Peyer's patch (tissue), 4 donors: ENCODE measurements at regions not wholly inside any gene's neighbourhood (a gene's known extent, or its start where the extent isn't known, plus 50 kb on each side); places are given as distances from the start of the nearest gene placed in this dataset.

ENCODE experiments used
- DNase-seq, 3 donors: peaks; one replicate each; pipeline ENCODE4 v3.0.0-alpha.2; 2017 to 2019
- H3K27ac ChIP-seq, 4 donors: fragments of 200-600 bp; sonication (generic); one replicate each; pipeline ENCODE4 v1.5.1; 2016 to 2019
- H3K27me3 ChIP-seq, 2 donors: fragments of 200-600 bp; sonication (generic); one replicate each; pipeline ENCODE4 v1.5.1; 2019
- H3K36me3 ChIP-seq, 3 donors: fragments of 200-600 bp; sonication (generic); one replicate each; pipeline ENCODE4 v1.5.1; 2016 to 2019
- H3K4me1 ChIP-seq, 4 donors: fragments of 200-600 bp; sonication (generic); one replicate each; pipeline ENCODE4 v1.5.1; 2016 to 2019
- H3K4me3 ChIP-seq, 4 donors: fragments of 200-600 bp; sonication (generic); 1 replicate in 3 of 4; 2 replicates in 1 of 4; pipeline ENCODE4 v1.5.1; 2016 to 2019; ENCODE audit warnings: mild to moderate bottlenecking in 1 of 4
- H3K9me3 ChIP-seq, 4 donors: fragments of 200-600 bp; sonication (generic); one replicate each; pipeline ENCODE4 v1.5.1; 2016 to 2019; ENCODE audit warnings: mild to moderate bottlenecking in 1 of 4
- POLR2A ChIP-seq, 2 donors: fragments of 450-650 bp; IDR thresholded peaks; one replicate each; pipeline ENCODE4 v1.5.1; 2017; ENCODE audit warnings: antibody characterized with exemption in 2 of 2, mild to moderate bottlenecking in 2 of 2, moderate library complexity in 2 of 2
- TF ChIP-seq, protein P1 (sequence below), 6 experiments: fragments of 450-650 bp in 4 of 6; fragments of 200-600 bp in 2 of 6; sonication (generic) in 1 of 6; IDR thresholded peaks; one replicate each; pipeline ENCODE4 v1.5.1; 2017 to 2019; ENCODE audit warnings: antibody characterized with exemption in 6 of 6, mild to moderate bottlenecking in 3 of 6, moderate library complexity in 1 of 6

DNA sequence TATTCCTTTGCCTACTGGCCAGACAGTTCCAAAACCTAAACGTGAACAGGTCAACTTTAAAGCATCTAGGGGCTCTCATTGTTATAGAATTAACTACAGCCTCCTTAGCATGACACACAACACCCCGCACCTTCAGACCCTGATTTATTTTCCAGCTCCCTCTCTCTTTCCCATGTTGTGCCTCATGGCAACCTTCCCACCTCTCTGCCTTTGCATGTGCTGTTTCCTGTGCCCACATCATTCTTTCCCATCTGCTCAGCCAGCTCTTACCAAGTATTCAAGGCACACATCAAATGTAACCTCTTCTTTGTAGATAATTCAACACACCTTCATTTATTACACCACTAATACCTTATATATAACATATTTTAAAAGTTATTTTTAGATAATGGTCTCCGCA, 291.0 kb downstream of the COL12A1 start:
- DNase-seq: no peak
- no peak overlapping the region for H3K27ac ChIP-seq
- no peaks in the 10 kb centered on the region for H3K27me3 ChIP-seq
- H3K4me3 ChIP-seq: no peak overlapping the region
- no peak for TF ChIP-seq POLR2A (IDR thresholded peaks at IDR 0.05)
- TF ChIP-seq, protein P1, sequence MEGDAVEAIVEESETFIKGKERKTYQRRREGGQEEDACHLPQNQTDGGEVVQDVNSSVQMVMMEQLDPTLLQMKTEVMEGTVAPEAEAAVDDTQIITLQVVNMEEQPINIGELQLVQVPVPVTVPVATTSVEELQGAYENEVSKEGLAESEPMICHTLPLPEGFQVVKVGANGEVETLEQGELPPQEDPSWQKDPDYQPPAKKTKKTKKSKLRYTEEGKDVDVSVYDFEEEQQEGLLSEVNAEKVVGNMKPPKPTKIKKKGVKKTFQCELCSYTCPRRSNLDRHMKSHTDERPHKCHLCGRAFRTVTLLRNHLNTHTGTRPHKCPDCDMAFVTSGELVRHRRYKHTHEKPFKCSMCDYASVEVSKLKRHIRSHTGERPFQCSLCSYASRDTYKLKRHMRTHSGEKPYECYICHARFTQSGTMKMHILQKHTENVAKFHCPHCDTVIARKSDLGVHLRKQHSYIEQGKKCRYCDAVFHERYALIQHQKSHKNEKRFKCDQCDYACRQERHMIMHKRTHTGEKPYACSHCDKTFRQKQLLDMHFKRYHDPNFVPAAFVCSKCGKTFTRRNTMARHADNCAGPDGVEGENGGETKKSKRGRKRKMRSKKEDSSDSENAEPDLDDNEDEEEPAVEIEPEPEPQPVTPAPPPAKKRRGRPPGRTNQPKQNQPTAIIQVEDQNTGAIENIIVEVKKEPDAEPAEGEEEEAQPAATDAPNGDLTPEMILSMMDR (IDR thresholded peaks at IDR 0.05): no peak
- H3K36me3 ChIP-seq: no peaks in the 10 kb centered on the region
- H3K4me1 ChIP-seq: no peaks in the 10 kb centered on the region
- no peaks in the 10 kb centered on the region for H3K9me3 ChIP-seq

DNA sequence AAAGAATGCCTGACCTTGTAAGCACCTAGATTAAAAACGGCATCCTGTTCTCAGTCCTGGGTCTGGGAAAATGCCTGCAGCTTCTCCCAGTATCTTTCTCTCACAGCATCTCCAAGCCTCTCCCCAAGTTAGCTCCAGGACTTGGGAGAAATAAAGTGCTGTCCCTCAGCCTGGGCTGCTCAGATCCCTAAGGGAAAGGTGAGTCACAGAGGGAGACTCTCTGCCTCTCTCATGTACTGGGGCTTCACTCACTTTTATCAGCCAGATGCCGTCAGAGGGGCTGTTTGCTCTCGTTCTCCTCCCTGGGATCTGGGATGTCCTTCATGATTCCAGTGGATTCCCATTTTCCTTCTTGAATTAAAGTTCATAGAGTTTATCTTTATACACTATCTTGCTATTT, 293.6 kb downstream of the COL12A1 start:
- no peak for TF ChIP-seq POLR2A (IDR thresholded peaks at IDR 0.05)
- TF ChIP-seq, protein P1 (IDR thresholded peaks at IDR 0.05): no peak
- DNase-seq: no peak
- Histone ChIP-seq H3K4me1 (no peaks in the 10 kb centered on the region), H3K36me3 (no peaks in the 10 kb centered on the region), H3K4me3 (no peak overlapping the region), H3K9me3 (no peaks in the 10 kb centered on the region), H3K27ac (no peak overlapping the region), H3K27me3 (no peaks in the 10 kb centered on the region)

DNA sequence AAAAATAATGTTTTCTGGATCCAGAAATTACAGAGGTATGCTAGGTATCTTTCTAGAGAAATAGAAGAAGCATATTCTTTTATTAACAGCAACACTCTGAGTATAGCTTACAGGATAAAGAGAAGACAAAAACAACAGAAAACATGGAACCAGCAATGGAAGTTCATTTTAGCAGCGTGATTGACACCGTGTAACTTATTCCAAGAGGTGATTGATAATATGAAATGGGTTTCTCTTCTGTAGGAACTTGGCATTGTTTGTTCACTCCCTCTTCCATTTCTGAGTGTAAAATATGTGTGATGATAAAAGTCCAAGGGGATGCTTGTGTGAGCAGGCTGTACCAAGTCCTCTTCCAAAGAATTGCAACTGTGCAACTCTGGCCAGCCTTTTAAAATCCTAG, 303.0 kb downstream of the COL12A1 start:
- no peak for TF ChIP-seq POLR2A (IDR thresholded peaks at IDR 0.05)
- TF ChIP-seq, protein P1 (IDR thresholded peaks at IDR 0.05): no peak
- DNase-seq: no peak
- Histone ChIP-seq H3K9me3 (peaks cover 0 to 7% (median 0%) of the 10 kb centered on the region in 4 donors), H3K27ac (no peak overlapping the region), H3K36me3 (no peaks in the 10 kb centered on the region), H3K4me1 (no peaks in the 10 kb centered on the region), H3K4me3 (no peak overlapping the region), H3K27me3 (no peaks in the 10 kb centered on the region)

DNA sequence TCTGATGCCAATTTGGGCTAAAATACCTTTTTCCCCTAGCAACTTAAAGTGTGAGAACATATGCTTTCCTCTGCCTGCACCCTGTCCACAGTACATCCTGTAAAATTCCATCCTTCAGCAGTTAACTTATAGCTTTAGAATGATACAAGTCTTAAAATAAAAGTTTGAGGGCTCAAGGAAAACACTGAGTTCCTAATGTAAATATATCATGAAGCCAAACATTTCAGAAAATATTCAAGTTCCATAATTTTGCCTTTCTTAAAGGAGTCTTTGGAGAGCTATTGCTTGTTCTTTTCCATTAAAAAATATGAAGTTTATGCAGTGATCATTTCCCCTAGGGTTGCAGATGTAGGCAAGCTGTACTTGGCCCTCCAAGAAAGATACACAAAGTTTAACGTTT, 303.8 kb downstream of the COL12A1 start:
- Histone ChIP-seq H3K9me3 (peaks cover 0 to 7% (median 0%) of the 10 kb centered on the region in 4 donors), H3K36me3 (no peaks in the 10 kb centered on the region), H3K4me1 (no peaks in the 10 kb centered on the region), H3K27me3 (no peaks in the 10 kb centered on the region), H3K27ac (no peak overlapping the region), H3K4me3 (no peak overlapping the region)
- TF ChIP-seq, protein P1 (IDR thresholded peaks at IDR 0.05): no peak
- no peak for TF ChIP-seq POLR2A (IDR thresholded peaks at IDR 0.05)
- DNase-seq: no peak

DNA sequence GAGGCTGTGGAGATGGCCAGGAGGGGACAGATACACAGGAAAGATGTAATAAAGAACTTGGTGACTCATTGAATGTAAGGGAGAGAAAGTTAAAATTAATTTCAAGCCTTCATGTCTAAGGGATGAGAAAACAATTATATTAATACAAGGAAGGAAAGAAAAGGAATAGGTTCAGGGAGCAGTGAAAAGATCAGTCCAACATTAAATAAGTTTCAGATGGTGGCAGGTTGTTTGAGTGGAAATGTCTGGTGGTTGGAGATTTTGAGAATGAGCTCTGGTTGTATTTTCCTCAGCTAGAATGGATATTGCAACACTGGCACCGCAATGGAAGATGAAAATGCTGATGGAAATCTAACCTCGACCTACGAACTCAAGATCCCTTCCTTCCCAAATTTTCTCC, 304.3 kb downstream of the COL12A1 start:
- Histone ChIP-seq H3K27me3 (no peaks in the 10 kb centered on the region), H3K36me3 (no peaks in the 10 kb centered on the region), H3K27ac (no peak overlapping the region), H3K4me1 (no peaks in the 10 kb centered on the region), H3K4me3 (no peak overlapping the region), H3K9me3 (peaks cover 0 to 7% (median 0%) of the 10 kb centered on the region in 4 donors)
- TF ChIP-seq, protein P1 (IDR thresholded peaks at IDR 0.05): no peak
- TF ChIP-seq POLR2A (IDR thresholded peaks at IDR 0.05): no peak
- DNase-seq: no peak

DNA sequence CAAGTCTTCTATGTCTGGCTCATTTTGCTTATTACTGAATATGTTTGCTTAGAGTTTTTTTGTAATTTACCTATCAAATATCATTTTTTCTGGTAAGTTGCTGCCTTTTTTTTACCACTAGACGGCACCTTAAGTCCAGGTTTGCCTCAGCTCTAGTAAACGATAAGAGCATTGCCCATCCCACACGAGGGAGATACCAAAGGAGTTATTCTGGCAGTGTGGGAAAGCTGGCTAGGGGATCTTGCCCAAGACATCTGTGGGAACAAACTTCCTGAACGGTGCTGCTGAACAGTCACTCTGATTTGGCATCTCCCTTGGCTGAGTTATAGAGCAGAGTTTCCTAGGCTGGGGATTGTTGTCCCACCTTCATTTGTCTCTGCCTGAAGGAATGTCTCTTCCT, 306.4 kb downstream of the COL12A1 start:
- no peak overlapping the region for H3K27ac ChIP-seq
- DNase-seq: no peak
- TF ChIP-seq, protein P1 (IDR thresholded peaks at IDR 0.05): no peak
- no peak for TF ChIP-seq POLR2A (IDR thresholded peaks at IDR 0.05)
- H3K27me3 ChIP-seq: no peaks in the 10 kb centered on the region
- no peak overlapping the region for H3K4me3 ChIP-seq
- H3K9me3 ChIP-seq: peaks cover 0 to 7% (median 0%) of the 10 kb centered on the region in 4 donors
- H3K36me3 ChIP-seq: no peaks in the 10 kb centered on the region
- no peaks in the 10 kb centered on the region for H3K4me1 ChIP-seq
